GM12891 (cell line): ENCODE measurements at regions not wholly inside any gene's neighbourhood (a gene's known extent, or its start where the extent isn't known, plus 50 kb on each side); places are given as distances from the start of the nearest gene placed in this dataset.

ENCODE experiments used
- DNase-seq: peaks from one replicate; pipeline ENCODE4 v3.0.0; 2011; ENCODE audit warnings: low spot score; ENCODE audit not compliant: insufficient read length
- FAIRE-seq: peaks from 2 replicates; lab custom pipeline; 2011; peaks lifted over from hg19 to GRCh38; lab: Jason Lieb, UNC
- PAX5 ChIP-seq: IDR thresholded peaks from 2 replicates; pipeline ENCODE4 v1.6.1; 2011; ENCODE audit warnings: low read length, moderate library complexity, mild to moderate bottlenecking; ENCODE audit not compliant: insufficient read depth, severe bottlenecking
- POLR2A ChIP-seq: IDR thresholded peaks from 2 replicates; pipeline ENCODE4 v1.6.1; 2011; ENCODE audit warnings: low read depth, low read length, control low read depth
- POLR2AphosphoS5 ChIP-seq: IDR thresholded peaks from 2 replicates; pipeline ENCODE4 v1.6.1; 2011; ENCODE audit warnings: low read depth, low read length, control low read depth
- POU2F2 ChIP-seq: IDR thresholded peaks from 2 replicates; pipeline ENCODE4 v1.6.1; 2011; ENCODE audit warnings: low read depth, mild to moderate bottlenecking, control low read depth, low read length, moderate library complexity
- SPI1 ChIP-seq: IDR thresholded peaks from 2 replicates; pipeline ENCODE4 v1.6.1; 2011; ENCODE audit warnings: low read depth, low read length, control low read depth
- TAF1 ChIP-seq: IDR thresholded peaks from 2 replicates; pipeline ENCODE4 v1.6.1; 2011; ENCODE audit warnings: low read depth, low read length, control low read depth

GRCh38 chr6:14838133-14838583, 407.7 kb upstream of the JARID2 start:
- DNase-seq (no peak), FAIRE-seq (no peak)
- TF ChIP-seq PAX5 (no peak), POLR2AphosphoS5 (no peak), TAF1 (no peak), POLR2A (no peak), SPI1 (no peak), POU2F2 (no peak)

- FAIRE-seq (no peak), DNase-seq (no peak)
- TF ChIP-seq POLR2A = no peak
- TF ChIP-seq POU2F2 = no peak
- no peak for TF ChIP-seq PAX5
- TF ChIP-seq POLR2AphosphoS5 = no peak
- TF ChIP-seq SPI1 = no peak
- no peak for TF ChIP-seq TAF1
Measured at GRCh38 chr6:14841901-14842421, 403.9 kb upstream of the JARID2 start.

- DNase-seq = no peak
- TF ChIP-seq POU2F2 = no peak
- TF ChIP-seq PAX5 = no peak
- TF ChIP-seq POLR2AphosphoS5 = no peak
- TF ChIP-seq SPI1 = no peak
- no peak for TF ChIP-seq TAF1
- TF ChIP-seq POLR2A = no peak
- no peak for FAIRE-seq
Measured at GRCh38 chr6:14844411-14844810, 401.5 kb upstream of the JARID2 start.

GRCh38 chr6:14848019-14848418, 397.9 kb upstream of the JARID2 start:
- DNase-seq = no peak

GRCh38 chr6:14849185-14849584, 396.7 kb upstream of the JARID2 start:
- FAIRE-seq (no peak), DNase-seq (no peak)
- no peak for TF ChIP-seq POLR2AphosphoS5
- TF ChIP-seq TAF1 = no peak

More at GRCh38 chr6:14848019-14848418, 397.9 kb upstream of the JARID2 start:
- no peak for FAIRE-seq
- TF ChIP-seq POU2F2 (no peak), POLR2A (no peak), PAX5 (no peak), SPI1 (no peak), POLR2AphosphoS5 (no peak), TAF1 (no peak)

- no peak for FAIRE-seq
- DNase-seq = no peak
- no peak for TF ChIP-seq POLR2A
- no peak for TF ChIP-seq TAF1
- TF ChIP-seq POU2F2 = no peak
- TF ChIP-seq SPI1 = no peak
- no peak for TF ChIP-seq POLR2AphosphoS5
- TF ChIP-seq PAX5 = no peak
Measured at GRCh38 chr6:14851281-14851680, 394.6 kb upstream of the JARID2 start.

GRCh38 chr6:14852375-14852774, 393.5 kb upstream of the JARID2 start:
- no peak for FAIRE-seq
- no peak for DNase-seq

GRCh38 chr6:14856177-14856576, 389.7 kb upstream of the JARID2 start:
- TF ChIP-seq POLR2AphosphoS5 (no peak), PAX5 (no peak), SPI1 (no peak), POLR2A (no peak), POU2F2 (no peak), TAF1 (no peak)
- DNase-seq (no peak), FAIRE-seq (no peak)

More at GRCh38 chr6:14852375-14852774, 393.5 kb upstream of the JARID2 start:
- TF ChIP-seq POU2F2 (no peak), TAF1 (no peak), PAX5 (no peak), SPI1 (no peak), POLR2AphosphoS5 (no peak)

- peak; percentile 40 for FAIRE-seq
Measured at GRCh38 chr6:14857001-14857400, 388.9 kb upstream of the JARID2 start.

GRCh38 chr6:14857501-14857900, 388.4 kb upstream of the JARID2 start:
- DNase-seq = no peak
- peak; percentile 67 for FAIRE-seq
- TF ChIP-seq POLR2AphosphoS5 = no peak
- no peak for TF ChIP-seq POU2F2
- no peak for TF ChIP-seq TAF1
- TF ChIP-seq PAX5 = no peak
- peak; percentile 62 for TF ChIP-seq SPI1

More at GRCh38 chr6:14857001-14857400, 388.9 kb upstream of the JARID2 start:
- TF ChIP-seq POU2F2 = no peak
- no peak for TF ChIP-seq PAX5
- TF ChIP-seq TAF1 = no peak
- no peak for TF ChIP-seq SPI1
- no peak for TF ChIP-seq POLR2AphosphoS5
- no peak for TF ChIP-seq POLR2A
- no peak for DNase-seq

GRCh38 chr6:14858808-14859207, 387.1 kb upstream of the JARID2 start:
- FAIRE-seq = no peak
- no peak for DNase-seq
- no peak for TF ChIP-seq POLR2A
- no peak for TF ChIP-seq POU2F2
- TF ChIP-seq TAF1 = no peak
- TF ChIP-seq POLR2AphosphoS5 = no peak
- no peak for TF ChIP-seq PAX5
- no peak for TF ChIP-seq SPI1

GRCh38 chr6:14860774-14861173, 385.1 kb upstream of the JARID2 start:
- TF ChIP-seq POU2F2 (no peak), TAF1 (no peak), POLR2A (no peak), POLR2AphosphoS5 (no peak), SPI1 (no peak), PAX5 (no peak)
- no peak for DNase-seq
- FAIRE-seq = no peak
